HL-60 (cell line): ENCODE measurements at regions not wholly inside any gene's neighbourhood (a gene's known extent, or its start where the extent isn't known, plus 50 kb on each side); places are given as distances from the start of the nearest gene placed in this dataset.

Source experiments
- CTCF ChIP-seq: IDR thresholded peaks from one replicate; pipeline ENCODE4 v1.5.1; 2011; ENCODE audit warnings: low read length, control low read depth, inconsistent platforms; ENCODE audit not compliant: insufficient read depth
- GABPA ChIP-seq: IDR thresholded peaks from 2 replicates; pipeline ENCODE4 v1.6.1; 2012; ENCODE audit warnings: low read depth
- POLR2AphosphoS5 ChIP-seq: IDR thresholded peaks from 2 replicates; pipeline ENCODE4 v1.6.1; 2012; ENCODE audit warnings: low read depth
- REST ChIP-seq: IDR thresholded peaks from 2 replicates; pipeline ENCODE4 v1.6.1; 2012; ENCODE audit warnings: low read depth; ENCODE audit not compliant: insufficient replicate concordance

DNA sequence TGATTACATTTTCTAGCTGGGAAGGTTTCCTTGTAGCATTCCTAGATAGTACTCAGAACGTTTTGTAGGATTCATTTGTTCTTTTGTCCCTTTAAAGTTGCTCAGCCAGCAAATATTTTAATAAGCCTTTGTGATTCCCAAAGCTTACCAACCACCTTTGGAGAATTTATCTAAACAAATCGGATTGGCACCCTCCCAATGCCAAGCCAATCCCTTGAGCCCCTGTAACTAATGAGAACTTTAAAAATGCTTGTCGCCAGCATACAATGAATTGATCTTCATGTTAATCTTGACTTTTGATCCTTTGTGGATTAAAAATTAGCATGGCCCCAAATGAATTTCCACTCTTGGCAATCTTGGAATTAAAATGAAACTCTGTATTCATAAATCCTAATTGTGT lies 559.5 kb downstream of the UTRN start:
- TF ChIP-seq CTCF (no peak), POLR2AphosphoS5 (no peak), REST (no peak), GABPA (no peak)
